SK-N-SH (cell line): ENCODE measurements at regions not wholly inside any gene's neighbourhood (a gene's known extent, or its start where the extent isn't known, plus 50 kb on each side); places are given as distances from the start of the nearest gene placed in this dataset.

ENCODE experiments used
- CTCF ChIA-PET: fragments of 300-600, 350-600 bp; formaldehyde crosslinking; extraction: SDS; loops from one replicate; lab custom pipeline; 2021; lab: Yijun Ruan, JAX
- POLR2A ChIA-PET: fragments of 350-600 bp; sonication (Branson Sonifier 250); formaldehyde crosslinking; extraction: SDS; loops from one replicate; lab custom pipeline; 2020; ENCODE audit warnings: antibody characterized with exemption, inconsistent platforms; lab: Yijun Ruan, JAX
- DNase-seq: peaks from one replicate; pipeline ENCODE4 v3.0.0; 2012
- H2AFZ ChIP-seq: fragments of 200-600 bp; sonication (generic); 2 replicates; pipeline ENCODE4 v1.8.1; 2016; ENCODE audit warnings: antibody characterized with exemption, mild to moderate bottlenecking, low read depth
- H3F3A ChIP-seq: fragments of 200-600 bp; sonication (generic); replicated peaks from 2 replicates; pipeline ENCODE3; 2016; ENCODE audit warnings: antibody characterized with exemption, mild to moderate bottlenecking; ENCODE audit not compliant: insufficient read depth
- H3K27ac ChIP-seq, 2 experiments: fragments of 200-500 bp in 1 of 2; fragments of 200-600 bp in 1 of 2; sonication (Bioruptor generic) in 1 of 2; sonication (generic), shearing (Covaris generic) in 1 of 2; 2 replicates each; pipeline versions ENCODE4 v1.5.1 to v1.6.1; 2014 to 2016; ENCODE audit warnings: low read depth in 2 of 2, inconsistent platforms in 1 of 2, low read length in 1 of 2, mild to moderate bottlenecking in 1 of 2, mixed read lengths in 1 of 2
- H3K27me3 ChIP-seq: fragments of 200-600 bp; sonication (generic), shearing (Covaris generic); 2 replicates; pipeline ENCODE4 v1.6.1; 2016; ENCODE audit warnings: mixed run types; ENCODE audit not compliant: insufficient read depth
- H3K36me3 ChIP-seq, 2 experiments: fragments of 200-500 bp in 1 of 2; fragments of 200-600 bp in 1 of 2; sonication (Bioruptor generic) in 1 of 2; sonication (generic) in 1 of 2; replicated peaks in 1 of 2; 2 replicates each; pipeline versions ENCODE3 to v1.5.1; 2014 to 2016; ENCODE audit warnings: low read length in 1 of 2, mild to moderate bottlenecking in 1 of 2; ENCODE audit not compliant: insufficient read depth in 2 of 2, control insufficient read depth in 1 of 2
- H3K4me1 ChIP-seq, 2 experiments: fragments of 200-500 bp in 1 of 2; fragments of 200-600 bp in 1 of 2; sonication (Bioruptor generic) in 1 of 2; sonication (generic), shearing (Covaris generic) in 1 of 2; 2 replicates each; pipeline versions ENCODE4 v1.5.1 to v1.6.1; 2014 to 2016; ENCODE audit warnings: low read depth in 1 of 2, low read length in 1 of 2, mixed run types in 1 of 2; ENCODE audit not compliant: insufficient read depth in 2 of 2, control insufficient read depth in 1 of 2
- H3K4me2 ChIP-seq: fragments of 200-600 bp; sonication (generic), shearing (Covaris generic); 2 replicates; pipeline ENCODE4 v1.6.1; 2017; ENCODE audit warnings: mixed run types
- H3K4me3 ChIP-seq, 2 experiments: fragments of 200-500 bp in 1 of 2; fragments of 200-600 bp in 1 of 2; sonication (Bioruptor generic) in 1 of 2; sonication (generic), shearing (Covaris generic) in 1 of 2; 2 replicates each; pipeline versions ENCODE4 v1.5.1 to v1.8.1; 2014 to 2016; ENCODE audit warnings: low read depth in 2 of 2, inconsistent platforms in 1 of 2, low read length in 1 of 2, mild to moderate bottlenecking in 1 of 2, mixed read lengths in 1 of 2, moderate library complexity in 1 of 2
- H3K79me2 ChIP-seq: fragments of 200-600 bp; sonication (generic); 2 replicates; pipeline ENCODE4 v1.8.1; 2017; ENCODE audit warnings: mild to moderate bottlenecking; ENCODE audit not compliant: insufficient read depth
- H3K9ac ChIP-seq: fragments of 200-600 bp; sonication (generic); 2 replicates; pipeline ENCODE4 v1.6.1; 2017; ENCODE audit warnings: mixed run types
- H3K9me2 ChIP-seq: fragments of 200-600 bp; sonication (generic); 2 replicates; pipeline ENCODE4 v1.6.1; 2017; ENCODE audit warnings: mixed run types
- H3K9me3 ChIP-seq: fragments of 200-600 bp; sonication (generic); 2 replicates; pipeline ENCODE4 v1.6.1; 2017; ENCODE audit warnings: mixed run types, mild to moderate bottlenecking, moderate library complexity
- H4K20me1 ChIP-seq: fragments of 200-600 bp; sonication (generic); 2 replicates; pipeline ENCODE4 v1.6.1; 2017; ENCODE audit warnings: mild to moderate bottlenecking, mixed run types; ENCODE audit not compliant: insufficient read depth
- EP300 ChIP-seq, 2 experiments: IDR thresholded peaks; 2 replicates each; pipeline versions ENCODE4 v1.4.0 to v1.6.1; 2012; ENCODE audit warnings: borderline replicate concordance in 1 of 2, low read depth in 1 of 2, low read length in 1 of 2
- EZH2phosphoT487 ChIP-seq: fragments of 200-600 bp; sonication (generic); IDR thresholded peaks from 2 replicates; pipeline ENCODE4 v1.6.1; 2017; ENCODE audit warnings: low read depth, mixed run types, mild to moderate bottlenecking, antibody characterized with exemption, moderate library complexity, borderline replicate concordance
- FOXJ3 ChIP-seq: sonication (generic); formaldehyde crosslinking; IDR thresholded peaks from 2 replicates; pipeline ENCODE4 v1.5.1; 2020; ENCODE audit warnings: mild to moderate bottlenecking, missing genetic modification reagents
- GABPA ChIP-seq: IDR thresholded peaks from 2 replicates; pipeline ENCODE4 v1.4.0; 2012; ENCODE audit warnings: low read depth, mild to moderate bottlenecking
- GATA2 ChIP-seq: sonication (generic); formaldehyde crosslinking; IDR thresholded peaks from 2 replicates; pipeline ENCODE4 v1.5.0; 2020; ENCODE audit warnings: mild to moderate bottlenecking, missing genetic modification reagents
- MEF2A ChIP-seq: IDR thresholded peaks from 2 replicates; pipeline ENCODE4 v1.4.0; 2012; ENCODE audit warnings: low read depth, borderline replicate concordance
- NRF1 ChIP-seq: IDR thresholded peaks from 2 replicates; pipeline ENCODE4 v1.6.1; 2012; ENCODE audit warnings: low read depth, mild to moderate bottlenecking, low read length
- POLR2AphosphoS5 ChIP-seq: IDR thresholded peaks from 2 replicates; pipeline ENCODE4 v1.6.1; 2012; ENCODE audit warnings: low read depth, low read length
- RCOR1 ChIP-seq: fragments of 150-350 bp; IDR thresholded peaks from 2 replicates; pipeline ENCODE4 v1.6.1; 2017; ENCODE audit warnings: antibody characterized with exemption, low read length
- TCF12 ChIP-seq: IDR thresholded peaks from 2 replicates; pipeline ENCODE4 v1.4.0; 2012
- YY1 ChIP-seq: IDR thresholded peaks from 2 replicates; pipeline ENCODE4 v1.4.0; 2012; ENCODE audit warnings: low read depth, mild to moderate bottlenecking
- WGBS: methylation state at CpG from one replicate; pipeline ENCODE4 v1.1.6; 2017; ENCODE audit warnings: low lambda C conversion rate; 5-methylcytosine and 5-hydroxymethylcytosine counted together
- TF ChIP-seq, protein P1 (sequence below): IDR thresholded peaks from 2 replicates; pipeline ENCODE4; 2012
- TF ChIP-seq, protein P2 (sequence below): fragments of 200-600 bp; sonication (generic); IDR thresholded peaks from 2 replicates; pipeline ENCODE4 v1.6.1; 2017; ENCODE audit warnings: antibody characterized with exemption, mild to moderate bottlenecking, moderate library complexity
- TF ChIP-seq, protein P3 (sequence below): fragments of 150-350 bp; IDR thresholded peaks from 2 replicates; pipeline ENCODE4 v1.6.1; 2016; ENCODE audit warnings: mild to moderate bottlenecking, low read depth, low read length
- TF ChIP-seq, protein P4 (sequence below): fragments of 150-350 bp; IDR thresholded peaks from 2 replicates; pipeline ENCODE4 v1.6.1; 2017; ENCODE audit warnings: antibody characterized with exemption, low read length, low read depth, borderline replicate concordance
- TF ChIP-seq, protein P5 (sequence below): IDR thresholded peaks from 2 replicates; pipeline ENCODE4 v1.4.0; 2012; ENCODE audit warnings: low read depth

DNA sequence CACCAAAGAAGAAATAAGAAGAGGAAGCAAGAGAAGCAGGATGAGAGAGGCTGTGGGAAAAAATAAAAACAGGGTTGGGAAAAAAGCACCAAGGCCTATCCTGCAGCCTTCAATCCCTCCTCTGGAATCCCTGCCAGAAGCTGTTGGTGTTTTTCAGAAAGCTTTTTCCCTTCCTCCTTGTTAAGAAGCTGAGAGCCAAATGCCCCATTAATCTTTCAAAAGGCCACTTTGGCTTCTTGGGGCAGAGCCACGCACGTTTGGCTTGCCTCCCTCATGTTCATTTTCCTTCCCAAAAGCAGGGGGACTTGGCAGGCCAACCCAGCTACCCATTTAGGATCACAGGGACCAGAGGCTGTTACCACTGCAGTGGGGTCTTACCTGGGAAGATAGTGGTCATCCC, 365.3 kb downstream of the NUAK1 start:
- Histone ChIP-seq H3K79me2 (no peaks in the 10 kb centered on the region), H3K27ac (no peak overlapping the region), H3K9me2 (no peaks in the 10 kb centered on the region), H3K9ac (no peak overlapping the region), H3K4me1 (no peaks in the 10 kb centered on the region), H4K20me1 (no peaks in the 10 kb centered on the region), H3K4me3 (no peak overlapping the region), H3F3A (no peaks in the 10 kb centered on the region), H3K27me3 (no peaks in the 10 kb centered on the region), H3K4me2 (no peak overlapping the region), H3K9me3 (no peaks in the 10 kb centered on the region), H3K36me3 (no peaks in the 10 kb centered on the region), H2AFZ (no peak overlapping the region)
- DNase-seq, result no peak
- TF ChIP-seq MEF2A (no peak), GATA2 (no peak), YY1 (no peak), NRF1 (no peak), GABPA (no peak), POLR2AphosphoS5 (no peak), TCF12 (no peak), RCOR1 (no peak), EZH2phosphoT487 (no peak), EP300 (IDR thresholded peaks at IDR 0.05; ENCODE audit: borderline replicate concordance in 1 of 2, low read depth in 1 of 2, low read length in 1 of 2) (no peak), FOXJ3 (CRISPR knock-in tag) (no peak)
- TF ChIP-seq, protein P1, sequence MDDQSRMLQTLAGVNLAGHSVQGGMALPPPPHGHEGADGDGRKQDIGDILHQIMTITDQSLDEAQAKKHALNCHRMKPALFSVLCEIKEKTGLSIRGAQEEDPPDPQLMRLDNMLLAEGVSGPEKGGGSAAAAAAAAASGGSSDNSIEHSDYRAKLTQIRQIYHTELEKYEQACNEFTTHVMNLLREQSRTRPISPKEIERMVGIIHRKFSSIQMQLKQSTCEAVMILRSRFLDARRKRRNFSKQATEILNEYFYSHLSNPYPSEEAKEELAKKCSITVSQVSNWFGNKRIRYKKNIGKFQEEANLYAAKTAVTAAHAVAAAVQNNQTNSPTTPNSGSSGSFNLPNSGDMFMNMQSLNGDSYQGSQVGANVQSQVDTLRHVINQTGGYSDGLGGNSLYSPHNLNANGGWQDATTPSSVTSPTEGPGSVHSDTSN, result no peak
- TF ChIP-seq, protein P2, sequence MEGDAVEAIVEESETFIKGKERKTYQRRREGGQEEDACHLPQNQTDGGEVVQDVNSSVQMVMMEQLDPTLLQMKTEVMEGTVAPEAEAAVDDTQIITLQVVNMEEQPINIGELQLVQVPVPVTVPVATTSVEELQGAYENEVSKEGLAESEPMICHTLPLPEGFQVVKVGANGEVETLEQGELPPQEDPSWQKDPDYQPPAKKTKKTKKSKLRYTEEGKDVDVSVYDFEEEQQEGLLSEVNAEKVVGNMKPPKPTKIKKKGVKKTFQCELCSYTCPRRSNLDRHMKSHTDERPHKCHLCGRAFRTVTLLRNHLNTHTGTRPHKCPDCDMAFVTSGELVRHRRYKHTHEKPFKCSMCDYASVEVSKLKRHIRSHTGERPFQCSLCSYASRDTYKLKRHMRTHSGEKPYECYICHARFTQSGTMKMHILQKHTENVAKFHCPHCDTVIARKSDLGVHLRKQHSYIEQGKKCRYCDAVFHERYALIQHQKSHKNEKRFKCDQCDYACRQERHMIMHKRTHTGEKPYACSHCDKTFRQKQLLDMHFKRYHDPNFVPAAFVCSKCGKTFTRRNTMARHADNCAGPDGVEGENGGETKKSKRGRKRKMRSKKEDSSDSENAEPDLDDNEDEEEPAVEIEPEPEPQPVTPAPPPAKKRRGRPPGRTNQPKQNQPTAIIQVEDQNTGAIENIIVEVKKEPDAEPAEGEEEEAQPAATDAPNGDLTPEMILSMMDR, result no peak
- TF ChIP-seq, protein P3, sequence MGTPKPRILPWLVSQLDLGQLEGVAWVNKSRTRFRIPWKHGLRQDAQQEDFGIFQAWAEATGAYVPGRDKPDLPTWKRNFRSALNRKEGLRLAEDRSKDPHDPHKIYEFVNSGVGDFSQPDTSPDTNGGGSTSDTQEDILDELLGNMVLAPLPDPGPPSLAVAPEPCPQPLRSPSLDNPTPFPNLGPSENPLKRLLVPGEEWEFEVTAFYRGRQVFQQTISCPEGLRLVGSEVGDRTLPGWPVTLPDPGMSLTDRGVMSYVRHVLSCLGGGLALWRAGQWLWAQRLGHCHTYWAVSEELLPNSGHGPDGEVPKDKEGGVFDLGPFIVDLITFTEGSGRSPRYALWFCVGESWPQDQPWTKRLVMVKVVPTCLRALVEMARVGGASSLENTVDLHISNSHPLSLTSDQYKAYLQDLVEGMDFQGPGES, result no peak
- TF ChIP-seq, protein P4, sequence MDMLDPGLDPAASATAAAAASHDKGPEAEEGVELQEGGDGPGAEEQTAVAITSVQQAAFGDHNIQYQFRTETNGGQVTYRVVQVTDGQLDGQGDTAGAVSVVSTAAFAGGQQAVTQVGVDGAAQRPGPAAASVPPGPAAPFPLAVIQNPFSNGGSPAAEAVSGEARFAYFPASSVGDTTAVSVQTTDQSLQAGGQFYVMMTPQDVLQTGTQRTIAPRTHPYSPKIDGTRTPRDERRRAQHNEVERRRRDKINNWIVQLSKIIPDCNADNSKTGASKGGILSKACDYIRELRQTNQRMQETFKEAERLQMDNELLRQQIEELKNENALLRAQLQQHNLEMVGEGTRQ, result no peak
- TF ChIP-seq, protein P5, sequence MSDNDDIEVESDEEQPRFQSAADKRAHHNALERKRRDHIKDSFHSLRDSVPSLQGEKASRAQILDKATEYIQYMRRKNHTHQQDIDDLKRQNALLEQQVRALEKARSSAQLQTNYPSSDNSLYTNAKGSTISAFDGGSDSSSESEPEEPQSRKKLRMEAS, result no peak
- ChIA-PET CTCF (no interaction called here), POLR2A (no interaction called here)
- 83% methylated on average over 2 of the region's 2 CpGs for WGBS
